Effector memory CD8-positive, alpha-beta T cell (primary cell): ENCODE measurements at regions not wholly inside any gene's neighbourhood (a gene's known extent, or its start where the extent isn't known, plus 50 kb on each side); places are given as distances from the start of the nearest gene placed in this dataset.

ENCODE experiments used
- ATAC-seq: fragments of 150-1000 bp; cut with Tn5 transposase; replicated peaks from 2 replicates; pipeline ENCODE4 v1.10.0; 2021; ENCODE audit warnings: mild to moderate bottlenecking, moderate library complexity
- DNase-seq, 3 experiments: peaks; one replicate each; pipeline ENCODE4 v3.0.0; 2021
- H3K27ac Mint-ChIP-seq, 2 donors: one replicate each; pipeline ENCODE4 v1.8.0; 2022; ENCODE audit warnings: mild to moderate bottlenecking in 2 of 2, mixed read lengths in 2 of 2, moderate library complexity in 2 of 2
- H3K27me3 Mint-ChIP-seq, 2 donors: one replicate each; pipeline ENCODE4 v1.8.0; 2022; ENCODE audit warnings: mixed read lengths in 2 of 2
- H3K36me3 Mint-ChIP-seq: one replicate; pipeline ENCODE4 v1.8.0; 2022; ENCODE audit warnings: mild to moderate bottlenecking, moderate library complexity, mixed read lengths; ENCODE audit not compliant: insufficient read depth
- H3K4me1 Mint-ChIP-seq, 2 donors: one replicate each; pipeline ENCODE4 v1.8.0; 2022; ENCODE audit warnings: low read depth in 2 of 2, mixed read lengths in 2 of 2
- H3K4me3 Mint-ChIP-seq, 2 donors: one replicate each; pipeline ENCODE4 v1.8.0; 2022; ENCODE audit warnings: mild to moderate bottlenecking in 2 of 2, mixed read lengths in 2 of 2, moderate library complexity in 2 of 2
- H3K9me3 Mint-ChIP-seq, 2 donors: one replicate each; pipeline ENCODE4 v1.8.0; 2022; ENCODE audit warnings: mixed read lengths in 2 of 2

DNA sequence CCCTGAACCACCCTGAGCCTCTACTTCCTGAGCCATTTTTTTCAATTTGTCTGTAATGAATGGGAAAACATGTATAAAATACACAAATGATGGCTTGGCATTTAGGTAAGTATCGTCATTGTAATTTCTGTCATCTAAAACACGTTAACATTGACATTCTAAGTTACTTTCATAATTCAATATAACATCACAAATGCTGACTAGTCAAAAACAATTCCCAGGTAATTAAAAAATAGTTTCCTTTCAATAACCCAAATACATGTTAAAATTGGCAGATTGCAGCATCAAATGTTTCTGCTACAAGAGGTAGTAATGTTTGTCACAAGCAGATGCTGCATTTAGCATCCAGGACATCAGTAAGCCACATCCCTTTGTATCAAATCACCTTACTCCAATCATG, 776.4 kb downstream of the KCTD16 start:
- Mint-ChIP-seq H3K4me1 (no peaks in the 10 kb centered on the region), H3K27ac (no peak overlapping the region), H3K4me3 (no peak overlapping the region), H3K36me3 (no peaks in the 10 kb centered on the region), H3K27me3 (no peaks in the 10 kb centered on the region), H3K9me3 (peaks cover 0 to 12% of the 10 kb centered on the region in 2 donors)
- no peak for DNase-seq
- ATAC-seq, result no peak

DNA sequence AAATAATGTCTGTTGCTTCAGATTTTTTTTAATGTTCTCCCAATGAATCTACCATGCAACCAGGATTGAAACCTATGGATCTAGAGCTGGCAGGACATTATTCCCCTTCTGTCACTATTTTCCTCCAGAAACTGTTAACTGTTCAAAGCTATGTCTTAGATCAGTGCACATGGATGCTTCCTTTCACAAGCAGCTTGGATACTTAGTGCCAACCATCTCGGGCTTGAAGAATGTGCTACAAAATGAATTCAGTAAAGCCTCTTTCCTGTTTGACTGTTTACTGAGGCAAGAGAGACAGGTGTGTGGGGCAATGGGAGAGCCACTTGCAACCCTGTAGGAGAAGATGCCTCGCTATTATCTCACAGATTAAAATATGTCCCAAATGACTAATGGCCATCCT, 774.8 kb downstream of the KCTD16 start:
- Mint-ChIP-seq H3K4me3 (no peak overlapping the region), H3K9me3 (peaks cover 0 to 12% of the 10 kb centered on the region in 2 donors), H3K4me1 (no peaks in the 10 kb centered on the region), H3K27me3 (no peaks in the 10 kb centered on the region), H3K27ac (no peak overlapping the region), H3K36me3 (no peaks in the 10 kb centered on the region)
- DNase-seq (no peak), ATAC-seq (no peak)

DNA sequence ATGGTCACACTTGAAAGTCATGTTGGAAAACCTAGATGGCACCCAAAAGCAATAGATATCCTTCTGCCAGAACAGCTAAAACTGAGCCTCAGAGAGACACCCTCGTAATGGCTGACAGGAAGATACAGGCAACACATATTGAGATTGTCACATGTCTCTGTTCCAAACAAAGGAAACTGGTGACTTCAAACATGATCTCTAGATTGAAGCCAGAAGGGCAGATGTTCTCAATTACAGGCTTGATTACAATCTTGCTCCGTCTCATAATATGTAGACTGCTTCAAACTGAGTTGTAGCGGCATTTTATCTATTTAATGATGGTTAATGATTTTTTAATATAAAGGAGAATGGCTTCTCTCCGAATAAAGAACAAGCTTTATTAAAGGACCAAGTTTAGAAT, 774.3 kb downstream of the KCTD16 start:
- H3K4me1 Mint-ChIP-seq, result no peaks in the 10 kb centered on the region
- no peak for ATAC-seq
- peaks cover 0 to 12% of the 10 kb centered on the region in 2 donors for H3K9me3 Mint-ChIP-seq
- no peak for DNase-seq
- no peaks in the 10 kb centered on the region for H3K27me3 Mint-ChIP-seq
- no peak overlapping the region for H3K27ac Mint-ChIP-seq
- H3K36me3 Mint-ChIP-seq, result no peaks in the 10 kb centered on the region
- H3K4me3 Mint-ChIP-seq, result no peak overlapping the region

DNA sequence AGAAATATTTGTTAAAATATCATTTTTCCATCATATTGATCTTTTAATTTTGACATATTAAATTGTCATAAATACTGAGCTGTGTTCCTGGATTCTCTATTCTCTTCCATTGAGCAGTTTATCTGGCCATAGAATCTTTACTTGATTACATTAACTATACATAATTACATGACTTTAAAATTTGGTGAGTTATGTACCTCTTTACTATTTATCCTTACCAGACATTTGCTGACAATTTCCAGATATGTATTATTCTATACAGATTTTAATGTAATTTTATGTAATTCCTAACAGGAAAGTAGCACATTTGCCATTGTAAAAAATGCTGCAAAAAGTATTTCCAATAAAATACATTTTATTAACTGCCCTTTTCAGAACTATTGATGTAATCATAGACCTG, 770.3 kb downstream of the KCTD16 start:
- DNase-seq (no peak), ATAC-seq (no peak)
- Mint-ChIP-seq H3K27ac (no peak overlapping the region), H3K9me3 (peaks cover 0 to 10% of the 10 kb centered on the region in 2 donors), H3K27me3 (no peaks in the 10 kb centered on the region), H3K4me3 (no peak overlapping the region), H3K36me3 (no peaks in the 10 kb centered on the region), H3K4me1 (no peaks in the 10 kb centered on the region)

DNA sequence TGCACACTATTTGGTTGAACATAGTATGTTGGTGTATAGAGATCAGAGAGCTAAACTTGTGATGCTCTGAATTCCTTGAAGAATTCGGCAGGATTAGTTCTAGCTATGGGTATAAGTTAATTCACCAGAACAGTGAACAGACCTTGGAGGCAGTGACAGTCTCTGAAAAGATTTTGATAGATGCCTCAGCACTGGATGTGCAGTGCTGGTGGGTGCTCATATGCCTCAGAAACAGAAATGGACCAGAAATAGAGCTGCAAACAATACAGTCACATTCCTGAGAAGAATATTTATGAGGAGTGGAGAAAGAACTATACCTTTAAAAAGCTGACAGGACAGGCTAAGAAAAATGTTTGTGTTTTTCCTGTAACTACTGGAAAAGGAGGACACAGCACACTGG, 747.7 kb downstream of the KCTD16 start:
- Mint-ChIP-seq H3K4me3 (no peak overlapping the region), H3K4me1 (no peaks in the 10 kb centered on the region), H3K27me3 (no peaks in the 10 kb centered on the region), H3K36me3 (no peaks in the 10 kb centered on the region), H3K9me3 (peaks cover 6 to 7% of the 10 kb centered on the region in 2 donors), H3K27ac (no peak overlapping the region)
- DNase-seq, result no peak
- ATAC-seq, result no peak

DNA sequence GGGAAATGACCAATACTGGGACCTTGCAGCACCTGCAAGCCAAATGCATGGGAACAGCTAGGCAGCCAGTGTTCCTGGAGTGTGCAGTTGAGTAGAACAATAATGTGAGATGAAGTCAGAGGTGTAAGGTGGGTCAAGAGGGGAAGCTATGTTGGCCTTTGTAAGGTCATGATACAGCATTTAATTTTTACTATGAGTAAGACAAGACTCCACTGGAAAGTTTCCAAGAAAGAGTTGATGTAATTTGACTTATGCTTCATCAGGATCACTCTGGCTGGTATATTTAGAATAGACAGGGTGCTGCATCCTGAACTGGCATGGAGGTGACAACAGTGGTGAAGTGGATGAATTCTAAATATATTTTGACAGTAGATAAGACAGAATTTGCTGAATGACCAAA, 744.8 kb downstream of the KCTD16 start:
- no peak overlapping the region for H3K4me3 Mint-ChIP-seq
- H3K9me3 Mint-ChIP-seq, result peaks cover 7 to 9% of the 10 kb centered on the region in 2 donors

DNA sequence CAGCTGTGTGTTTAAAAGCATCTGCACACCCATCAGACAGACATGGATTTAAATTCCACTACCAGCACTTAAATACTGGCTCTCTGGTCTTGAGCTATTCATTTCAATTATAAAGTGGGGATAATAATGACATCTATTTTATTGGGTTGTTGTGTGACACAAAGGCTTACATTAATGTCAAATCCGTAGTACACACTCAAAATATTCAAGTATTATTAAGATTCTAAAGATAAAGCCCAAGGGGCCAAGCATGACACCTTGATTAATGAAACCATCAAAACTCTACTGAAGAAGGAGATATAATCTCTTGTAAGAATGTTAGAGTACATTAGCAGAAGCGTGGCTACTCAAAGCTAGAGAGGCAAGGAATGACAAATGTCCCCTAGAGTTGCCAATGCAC, 743.0 kb downstream of the KCTD16 start:
- H3K27ac Mint-ChIP-seq, result no peak overlapping the region
- DNase-seq, result no peak
- H3K4me1 Mint-ChIP-seq, result no peaks in the 10 kb centered on the region
- H3K27me3 Mint-ChIP-seq, result no peaks in the 10 kb centered on the region
- H3K9me3 Mint-ChIP-seq, result peaks cover 9 to 10% of the 10 kb centered on the region in 2 donors
- H3K36me3 Mint-ChIP-seq, result no peaks in the 10 kb centered on the region
- H3K4me3 Mint-ChIP-seq, result no peak overlapping the region
- no peak for ATAC-seq

More for the DNA sequence above, 744.8 kb downstream of the KCTD16 start:
- DNase-seq, result no peak
- H3K27me3 Mint-ChIP-seq, result no peaks in the 10 kb centered on the region
- ATAC-seq, result no peak
- H3K4me1 Mint-ChIP-seq, result no peaks in the 10 kb centered on the region
- no peak overlapping the region for H3K27ac Mint-ChIP-seq
- H3K36me3 Mint-ChIP-seq, result no peaks in the 10 kb centered on the region

DNA sequence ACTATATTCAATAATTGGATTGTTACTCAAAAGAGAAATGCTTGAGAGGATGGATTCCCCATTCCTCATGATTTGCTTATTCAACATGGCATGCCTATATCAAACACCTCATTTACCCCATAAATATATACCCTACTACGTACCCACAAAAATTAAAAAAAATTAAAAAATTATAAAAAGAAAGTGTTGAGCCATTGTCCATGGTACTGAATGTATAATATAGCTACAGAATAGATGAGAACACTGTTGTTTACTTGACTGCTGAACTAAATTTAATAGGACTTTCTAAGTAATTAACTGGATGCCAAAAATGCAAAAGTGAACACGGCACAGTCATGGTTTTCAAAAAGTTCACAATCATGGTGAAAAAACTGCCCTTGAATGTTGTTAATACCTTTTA, 725.8 kb downstream of the KCTD16 start:
- Mint-ChIP-seq H3K9me3 (peaks cover 13 to 19% of the 10 kb centered on the region in 2 donors), H3K27me3 (no peaks in the 10 kb centered on the region), H3K4me3 (no peak overlapping the region), H3K36me3 (no peaks in the 10 kb centered on the region), H3K27ac (no peak overlapping the region), H3K4me1 (no peaks in the 10 kb centered on the region)
- DNase-seq (no peak), ATAC-seq (no peak)

DNA sequence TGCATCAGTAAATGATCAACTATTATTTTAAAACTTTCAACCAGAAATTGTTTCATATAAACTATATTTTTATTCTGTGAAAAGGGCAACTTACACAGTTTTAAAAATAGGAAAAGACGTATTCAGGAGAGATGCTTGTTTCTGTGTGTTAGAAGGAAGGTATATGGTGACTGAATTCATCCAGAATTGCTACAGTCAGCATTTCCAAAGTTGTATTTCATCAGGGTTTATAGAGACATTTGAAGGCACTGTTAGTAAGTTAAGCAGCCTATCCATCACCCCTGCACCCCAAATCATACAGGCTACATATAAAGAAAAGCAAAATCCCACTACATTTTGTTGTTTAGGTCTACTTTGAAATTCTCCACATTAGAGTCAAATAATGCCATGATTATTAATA, 716.0 kb downstream of the KCTD16 start:
- Mint-ChIP-seq H3K27ac (no peak overlapping the region), H3K36me3 (no peaks in the 10 kb centered on the region)

DNA sequence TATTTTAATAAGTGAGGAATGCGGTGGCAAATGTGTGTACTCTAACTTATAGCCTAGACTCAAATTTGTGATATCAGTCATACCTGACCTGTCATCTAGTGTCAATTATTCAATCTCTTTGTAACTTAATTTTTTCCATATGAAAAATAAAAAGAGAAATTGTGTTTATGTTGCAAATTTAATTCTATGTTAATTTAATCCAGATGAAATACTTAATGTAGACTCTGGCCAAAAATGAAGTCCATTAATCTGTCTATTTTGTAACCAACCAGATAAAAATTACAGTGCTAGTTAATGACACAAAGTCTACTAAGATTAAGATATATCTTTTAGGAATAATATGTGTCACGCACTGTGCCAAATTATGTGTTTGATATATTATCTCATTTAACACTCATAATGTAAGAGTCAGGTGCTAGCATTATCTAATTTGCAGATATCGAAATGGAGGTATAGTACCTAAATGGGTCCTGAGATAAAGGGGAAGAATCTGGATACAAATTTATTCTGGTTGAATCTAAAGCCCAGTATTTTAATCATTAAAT, 712.1 kb downstream of the KCTD16 start:
- H3K36me3 Mint-ChIP-seq, result no peaks in the 10 kb centered on the region
- no peaks in the 10 kb centered on the region for H3K4me1 Mint-ChIP-seq
- no peak overlapping the region for H3K27ac Mint-ChIP-seq
- ATAC-seq (no peak), DNase-seq (no peak)
- no peak overlapping the region for H3K4me3 Mint-ChIP-seq
- H3K9me3 Mint-ChIP-seq, result peaks cover 0 to 3% of the 10 kb centered on the region in 2 donors
- H3K27me3 Mint-ChIP-seq, result no peaks in the 10 kb centered on the region

More for the DNA sequence above, 716.0 kb downstream of the KCTD16 start:
- no peak overlapping the region for H3K4me3 Mint-ChIP-seq
- no peaks in the 10 kb centered on the region for H3K27me3 Mint-ChIP-seq
- DNase-seq (no peak), ATAC-seq (no peak)
- H3K4me1 Mint-ChIP-seq, result no peaks in the 10 kb centered on the region
- peaks cover 6 to 7% of the 10 kb centered on the region in 2 donors for H3K9me3 Mint-ChIP-seq

DNA sequence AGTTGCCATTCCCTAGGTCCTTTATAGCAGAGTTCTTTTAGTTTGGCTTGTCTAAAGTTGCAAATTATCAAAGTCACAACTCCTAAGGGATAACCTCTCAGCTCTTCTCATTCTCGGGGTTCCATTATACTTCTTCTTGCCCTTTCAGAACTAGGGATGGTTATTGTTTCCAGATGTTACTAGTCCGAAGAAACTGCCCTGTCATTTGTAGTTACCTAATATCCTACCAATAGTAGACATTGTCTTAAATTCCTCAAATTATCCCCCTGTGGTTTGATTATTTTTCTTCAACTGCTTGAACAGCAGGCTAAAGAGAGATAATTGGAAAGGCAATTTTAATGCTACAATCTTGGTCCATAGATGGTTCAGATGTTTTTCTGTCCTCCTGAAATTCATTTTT, 709.8 kb downstream of the KCTD16 start:
- no peak for ATAC-seq
- Mint-ChIP-seq H3K4me1 (no peaks in the 10 kb centered on the region), H3K9me3 (peaks cover 6 to 7% of the 10 kb centered on the region in 2 donors), H3K27ac (no peak overlapping the region), H3K4me3 (no peak overlapping the region), H3K27me3 (no peaks in the 10 kb centered on the region), H3K36me3 (no peaks in the 10 kb centered on the region)
- DNase-seq, result no peak

DNA sequence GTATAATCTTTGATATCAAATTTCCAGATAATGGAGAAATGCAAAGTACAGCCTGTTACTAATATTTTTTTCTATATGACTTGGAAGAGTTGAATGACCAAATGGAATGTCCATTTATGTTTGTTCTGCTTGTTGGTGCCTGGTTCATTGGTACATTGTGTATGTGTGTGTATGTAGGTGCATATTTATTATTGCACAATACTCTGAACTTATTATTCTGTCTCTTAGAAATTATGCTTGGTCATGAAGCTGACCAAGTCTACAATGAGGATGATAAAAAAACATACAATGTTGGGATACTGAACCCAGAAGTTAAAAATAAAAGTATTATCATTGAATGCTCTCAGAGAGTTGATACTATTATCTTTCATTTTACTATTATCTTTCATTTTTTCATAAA, 706.3 kb downstream of the KCTD16 start:
- DNase-seq, result no peak
- Mint-ChIP-seq H3K4me3 (no peak overlapping the region), H3K36me3 (no peaks in the 10 kb centered on the region), H3K27me3 (no peaks in the 10 kb centered on the region), H3K4me1 (no peaks in the 10 kb centered on the region), H3K27ac (no peak overlapping the region), H3K9me3 (peaks cover 8 to 14% of the 10 kb centered on the region in 2 donors)
- no peak for ATAC-seq

DNA sequence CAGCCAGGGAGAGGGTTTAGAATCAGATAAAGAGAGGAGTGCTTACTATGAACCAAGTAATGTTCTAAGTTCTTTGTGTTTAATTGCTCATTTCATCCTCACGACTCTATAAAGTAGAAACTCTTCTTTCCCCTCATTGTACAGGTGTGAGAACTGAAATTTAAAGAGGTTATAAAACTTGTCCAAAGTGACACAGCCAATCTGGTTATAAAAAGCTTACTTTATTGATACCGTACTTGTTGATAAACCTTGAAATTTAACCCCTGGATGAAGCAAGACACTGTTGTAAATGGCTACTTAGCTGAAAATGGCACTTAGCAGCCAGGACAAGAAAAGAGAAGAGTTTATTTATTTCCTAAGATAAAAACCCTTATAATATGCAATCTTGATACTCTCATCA, 702.4 kb downstream of the KCTD16 start:
- no peak overlapping the region for H3K27ac Mint-ChIP-seq
- H3K27me3 Mint-ChIP-seq, result no peaks in the 10 kb centered on the region
- H3K4me3 Mint-ChIP-seq, result no peak overlapping the region

DNA sequence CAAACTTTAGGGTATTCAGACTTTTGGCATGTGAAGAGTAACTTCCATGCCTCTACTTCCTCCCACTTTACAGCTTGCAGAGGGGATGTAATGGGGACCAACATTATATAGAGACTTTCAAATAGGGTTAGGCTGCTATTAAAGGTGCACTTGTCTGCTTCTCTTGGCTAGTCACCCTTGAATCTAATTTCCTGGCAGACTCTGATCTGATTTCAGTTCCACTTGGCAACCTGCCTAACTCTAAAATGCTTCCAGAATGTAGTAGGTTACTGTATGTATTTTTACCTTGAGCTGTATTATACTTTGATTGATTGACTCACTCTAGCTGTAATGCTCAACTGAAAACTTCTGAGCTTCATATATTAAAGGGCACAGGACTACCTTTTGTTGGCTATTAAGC, 693.4 kb downstream of the KCTD16 start:
- no peaks in the 10 kb centered on the region for H3K4me1 Mint-ChIP-seq
- no peaks in the 10 kb centered on the region for H3K27me3 Mint-ChIP-seq
- no peak overlapping the region for H3K4me3 Mint-ChIP-seq
- H3K36me3 Mint-ChIP-seq, result peaks cover 3% of the 10 kb centered on the region
- DNase-seq (no peak), ATAC-seq (no peak)
- H3K9me3 Mint-ChIP-seq, result peaks cover 0 to 8% of the 10 kb centered on the region in 2 donors
- H3K27ac Mint-ChIP-seq, result no peak overlapping the region

More for the DNA sequence above, 702.4 kb downstream of the KCTD16 start:
- peaks cover 8 to 15% of the 10 kb centered on the region in 2 donors for H3K9me3 Mint-ChIP-seq
- no peaks in the 10 kb centered on the region for H3K4me1 Mint-ChIP-seq
- DNase-seq (no peak), ATAC-seq (no peak)
- no peaks in the 10 kb centered on the region for H3K36me3 Mint-ChIP-seq

DNA sequence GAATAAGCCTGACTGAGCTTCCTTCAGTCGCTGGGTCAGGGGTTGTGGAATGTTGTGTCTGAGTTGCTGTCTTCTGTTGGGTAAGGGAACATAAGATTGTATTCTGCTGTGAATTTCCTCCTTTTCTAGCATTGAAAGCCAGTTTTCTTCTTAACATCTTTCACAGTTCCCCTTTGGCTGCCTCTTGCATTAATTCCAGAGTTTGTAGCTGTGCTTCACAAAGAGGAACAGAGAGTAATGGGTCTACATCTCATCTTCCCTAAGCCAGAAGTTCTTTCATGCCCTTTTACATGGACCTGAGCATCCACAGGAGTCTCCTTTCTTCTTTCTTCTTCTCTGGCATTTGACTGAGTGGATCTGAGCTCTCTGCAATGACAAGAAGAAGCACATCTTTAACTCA, 686.8 kb downstream of the KCTD16 start:
- H3K4me1 Mint-ChIP-seq, result no peaks in the 10 kb centered on the region
- H3K4me3 Mint-ChIP-seq, result no peak overlapping the region
- H3K36me3 Mint-ChIP-seq, result no peaks in the 10 kb centered on the region
- no peaks in the 10 kb centered on the region for H3K27me3 Mint-ChIP-seq
- DNase-seq (no peak), ATAC-seq (no peak)
- no peak overlapping the region for H3K27ac Mint-ChIP-seq
- peaks cover 3 to 7% of the 10 kb centered on the region in 2 donors for H3K9me3 Mint-ChIP-seq
